Endothelial cell of umbilical vein (primary cell): ENCODE measurements at regions not wholly inside any gene's neighbourhood (a gene's known extent, or its start where the extent isn't known, plus 50 kb on each side); places are given as distances from the start of the nearest gene placed in this dataset.

ENCODE experiments used
- BruUV-seq: library from RNA; stranded (reverse); fragments of 400-500 nt; replicated peaks from 2 replicates; lab custom pipeline; 2021; lab: Mats Ljungman, UMichigan
- CTCF ChIA-PET: fragments of 300-600, 350-600 bp; sonication (Branson Sonifier 250); formaldehyde crosslinking; loops from one replicate; lab custom pipeline; 2021; ENCODE audit warnings: antibody characterized with exemption, inconsistent platforms; lab: Charles Lee
- POLR2A ChIA-PET: fragments of 300-600, 350-600 bp; sonication (Branson Sonifier 250); formaldehyde crosslinking; loops from one replicate; lab custom pipeline; 2021; ENCODE audit warnings: antibody characterized with exemption, inconsistent platforms; lab: Charles Lee
- DNase-seq: peaks from one replicate; pipeline ENCODE4 v3.0.0-alpha.2; 2011; ENCODE audit warnings: low read depth, low spot score
- FAIRE-seq: peaks from 2 replicates; lab custom pipeline; 2011; peaks lifted over from hg19 to GRCh38; lab: Jason Lieb, UNC
- H2AFZ ChIP-seq: 2 replicates; pipeline ENCODE4 v1.6.0; 2012; ENCODE audit warnings: low read depth, low read length, control low read depth, inconsistent platforms
- H3K27ac ChIP-seq: 2 replicates; pipeline ENCODE4 v1.5.1; 2011; ENCODE audit warnings: low read depth, mild to moderate bottlenecking, control low read depth, low read length, moderate library complexity; ENCODE audit not compliant: insufficient read depth
- H3K27me3 ChIP-seq, 2 experiments: 2 replicates each; pipeline versions ENCODE4 v1.6.0 to v1.6.1; 2011; ENCODE audit warnings: low read length in 2 of 2, mixed read lengths in 1 of 2; ENCODE audit not compliant: control insufficient read depth in 2 of 2, insufficient read depth in 2 of 2
- H3K36me3 ChIP-seq, 2 experiments: 2 replicates in 1 of 2; 3 replicates in 1 of 2; pipeline ENCODE4 v1.5.1; 2011; ENCODE audit warnings: low read length in 2 of 2, mild to moderate bottlenecking in 1 of 2, moderate library complexity in 1 of 2; ENCODE audit not compliant: control insufficient read depth in 2 of 2, insufficient read depth in 2 of 2; ENCODE audit errors: extremely low read depth in 1 of 2
- H3K4me1 ChIP-seq: 3 replicates; pipeline ENCODE4 v1.5.1; 2011; ENCODE audit warnings: mild to moderate bottlenecking, low read length; ENCODE audit not compliant: control insufficient read depth, insufficient read depth; ENCODE audit errors: extremely low read depth
- H3K4me2 ChIP-seq: 2 replicates; pipeline ENCODE4 v1.6.1; 2011; ENCODE audit warnings: low read length, control low read depth, mixed read lengths; ENCODE audit not compliant: insufficient read depth
- H3K4me3 ChIP-seq, 3 experiments: fragments of 200-600 bp in 1 of 3; sonication (generic), shearing (Covaris generic) in 1 of 3; replicated peaks in 1 of 3; 2 replicates each; pipeline ENCODE4 v1.5.1; 2011 to 2016; ENCODE audit warnings: control low read depth in 3 of 3, low read length in 3 of 3, mild to moderate bottlenecking in 2 of 3, inconsistent platforms in 1 of 3, low read depth in 1 of 3, moderate library complexity in 1 of 3; ENCODE audit not compliant: insufficient read depth in 1 of 3
- H3K79me2 ChIP-seq: 2 replicates; pipeline ENCODE4 v1.6.0; 2012; ENCODE audit warnings: low read length, inconsistent platforms; ENCODE audit not compliant: control insufficient read depth, insufficient read depth
- H3K9ac ChIP-seq: replicated peaks from 2 replicates; pipeline ENCODE3; 2011; ENCODE audit warnings: low read length, control low read depth; ENCODE audit not compliant: insufficient read depth; ENCODE audit errors: extremely low read depth
- H3K9me1 ChIP-seq: replicated peaks from 3 replicates; pipeline ENCODE4 v1.6.0; 2011; ENCODE audit warnings: mild to moderate bottlenecking, low read length; ENCODE audit not compliant: control insufficient read depth, insufficient read depth; ENCODE audit errors: extremely low read depth
- H3K9me3 ChIP-seq: replicated peaks from 2 replicates; pipeline ENCODE4 v1.5.1; 2012; ENCODE audit warnings: low read length, inconsistent platforms; ENCODE audit not compliant: control insufficient read depth, insufficient read depth
- H4K20me1 ChIP-seq: replicated peaks from 2 replicates; pipeline ENCODE3; 2011; ENCODE audit warnings: mild to moderate bottlenecking, low read length; ENCODE audit not compliant: control insufficient read depth, insufficient read depth; ENCODE audit errors: extremely low read depth
- EZH2 ChIP-seq: IDR thresholded peaks from 2 replicates; pipeline ENCODE4 v1.6.1; 2012; ENCODE audit warnings: borderline replicate concordance, low read depth, mild to moderate bottlenecking, moderate library complexity, low read length, inconsistent platforms; ENCODE audit not compliant: severe bottlenecking
- FOS ChIP-seq: IDR thresholded peaks from 2 replicates; pipeline ENCODE4 v1.6.1; 2011; ENCODE audit warnings: mild to moderate bottlenecking, low read length, moderate library complexity, borderline replicate concordance; ENCODE audit not compliant: insufficient read depth
- GATA2 ChIP-seq: IDR thresholded peaks from 2 replicates; pipeline ENCODE4 v1.7.0; 2011; ENCODE audit warnings: low read depth, mild to moderate bottlenecking, moderate library complexity, mixed read lengths, low read length; ENCODE audit not compliant: insufficient read length, insufficient read depth
- JUN ChIP-seq: IDR thresholded peaks from 2 replicates; pipeline ENCODE4 v1.6.1; 2011; ENCODE audit warnings: borderline replicate concordance, low read depth; ENCODE audit not compliant: insufficient read length, insufficient read depth
- MYC ChIP-seq: IDR thresholded peaks from one replicate; pipeline ENCODE4 v1.6.1; 2011; ENCODE audit warnings: mild to moderate bottlenecking, low read depth, low read length
- POLR2A ChIP-seq: IDR thresholded peaks from 2 replicates; pipeline ENCODE4 v1.6.1; 2012; ENCODE audit warnings: low read depth, mild to moderate bottlenecking, control low read depth, low read length
- POLR2AphosphoS5 ChIP-seq: IDR thresholded peaks from 2 replicates; pipeline ENCODE4 v1.6.1; 2012; ENCODE audit warnings: low read depth, mild to moderate bottlenecking, control low read depth, low read length, moderate library complexity; ENCODE audit not compliant: insufficient read depth
- dilution Hi-C: fragments of 300-500 bp; cut with MboI; formaldehyde crosslinking; loops from one replicate; pipeline ENCODE4 v1.15.0; 2019; ENCODE audit warnings: low sequenced_read_pairs; ENCODE audit not compliant: extremely low pct_ligation_motif_present
- intact Hi-C: fragments of 100-400 bp; cut with micrococcal nuclease; formaldehyde crosslinking; loops from one replicate; pipeline ENCODE4 v1.10.0; 2022
- TF ChIP-seq, protein P1 (sequence below), 2 donors: IDR thresholded peaks; 1 replicate in 1 of 2; 2 replicates in 1 of 2; pipeline ENCODE4 v1.5.1; 2011; ENCODE audit warnings: low read length in 2 of 2, mild to moderate bottlenecking in 2 of 2, moderate library complexity in 2 of 2, control low read depth in 1 of 2, inconsistent platforms in 1 of 2, low read depth in 1 of 2; ENCODE audit not compliant: insufficient read depth in 1 of 2; ENCODE audit errors: extremely low read depth in 1 of 2
- TF ChIP-seq, protein P2 (sequence below): IDR thresholded peaks from 2 replicates; pipeline ENCODE4 v1.6.1; 2011; ENCODE audit not compliant: insufficient read depth, insufficient read length

DNA sequence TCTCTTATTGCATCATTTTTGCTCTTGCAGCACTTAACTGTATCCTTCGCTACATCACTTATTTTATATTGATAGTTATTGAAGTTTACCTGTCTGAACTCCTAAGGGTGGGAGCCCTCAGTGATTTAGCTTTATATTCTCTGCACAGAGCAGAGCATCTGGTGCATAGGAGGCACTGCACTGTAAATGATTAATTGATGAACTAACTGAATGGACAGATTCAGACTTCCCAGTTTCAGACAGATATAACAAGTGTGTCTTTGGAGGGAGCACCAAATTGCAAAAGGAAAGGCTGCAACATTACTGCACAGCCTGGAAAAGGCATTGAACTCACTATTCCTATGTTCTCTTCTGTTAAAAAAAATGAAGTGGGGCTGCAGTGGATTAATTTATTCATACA lies 160.3 kb downstream of the EDN1 start:
- no peak overlapping the region for H3K9ac ChIP-seq
- H3K79me2 ChIP-seq: no peaks in the 10 kb centered on the region
- ChIA-PET CTCF (no interaction called here), POLR2A (no interaction called here)
- no peaks in the 10 kb centered on the region for H3K36me3 ChIP-seq
- TF ChIP-seq POLR2AphosphoS5: no peak
- TF ChIP-seq, protein P1, sequence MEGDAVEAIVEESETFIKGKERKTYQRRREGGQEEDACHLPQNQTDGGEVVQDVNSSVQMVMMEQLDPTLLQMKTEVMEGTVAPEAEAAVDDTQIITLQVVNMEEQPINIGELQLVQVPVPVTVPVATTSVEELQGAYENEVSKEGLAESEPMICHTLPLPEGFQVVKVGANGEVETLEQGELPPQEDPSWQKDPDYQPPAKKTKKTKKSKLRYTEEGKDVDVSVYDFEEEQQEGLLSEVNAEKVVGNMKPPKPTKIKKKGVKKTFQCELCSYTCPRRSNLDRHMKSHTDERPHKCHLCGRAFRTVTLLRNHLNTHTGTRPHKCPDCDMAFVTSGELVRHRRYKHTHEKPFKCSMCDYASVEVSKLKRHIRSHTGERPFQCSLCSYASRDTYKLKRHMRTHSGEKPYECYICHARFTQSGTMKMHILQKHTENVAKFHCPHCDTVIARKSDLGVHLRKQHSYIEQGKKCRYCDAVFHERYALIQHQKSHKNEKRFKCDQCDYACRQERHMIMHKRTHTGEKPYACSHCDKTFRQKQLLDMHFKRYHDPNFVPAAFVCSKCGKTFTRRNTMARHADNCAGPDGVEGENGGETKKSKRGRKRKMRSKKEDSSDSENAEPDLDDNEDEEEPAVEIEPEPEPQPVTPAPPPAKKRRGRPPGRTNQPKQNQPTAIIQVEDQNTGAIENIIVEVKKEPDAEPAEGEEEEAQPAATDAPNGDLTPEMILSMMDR (IDR thresholded peaks at IDR 0.05; ENCODE audit: extremely low read depth in 1 of 2, insufficient read depth in 1 of 2, low read depth in 1 of 2, low read length in 2 of 2): no peak
- TF ChIP-seq POLR2A: no peak
- no peak for TF ChIP-seq FOS
- TF ChIP-seq MYC: no peak
- no peak for TF ChIP-seq JUN
- no peak for TF ChIP-seq EZH2
- TF ChIP-seq, protein P2, sequence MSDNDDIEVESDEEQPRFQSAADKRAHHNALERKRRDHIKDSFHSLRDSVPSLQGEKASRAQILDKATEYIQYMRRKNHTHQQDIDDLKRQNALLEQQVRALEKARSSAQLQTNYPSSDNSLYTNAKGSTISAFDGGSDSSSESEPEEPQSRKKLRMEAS: no peak
- TF ChIP-seq GATA2: no peak
- no peaks in the 10 kb centered on the region for H3K9me1 ChIP-seq
- no peaks in the 10 kb centered on the region for H4K20me1 ChIP-seq
- H3K4me2 ChIP-seq: no peak overlapping the region
- no peak overlapping the region for H3K4me3 ChIP-seq
- no peaks in the 10 kb centered on the region for H3K4me1 ChIP-seq
- BruUV-seq: no TSS peak
- peaks cover 2% of the 10 kb centered on the region for H3K9me3 ChIP-seq
- H3K27ac ChIP-seq: no peak overlapping the region
- H3K27me3 ChIP-seq: no peaks in the 10 kb centered on the region
- dilution Hi-C loops: no loop called here
- no peak for FAIRE-seq
- no peak for DNase-seq
- H2AFZ ChIP-seq: no peak overlapping the region
- intact Hi-C loops: no loop called here
